ENCODE measurements at regions not wholly inside any gene's neighbourhood (a gene's known extent, or its start where the extent isn't known, plus 50 kb on each side); places are given as distances from the start of the nearest gene placed in this dataset.

- TF ChIP-seq CTCF (conservative IDR thresholded peaks at IDR 0.05) (no peak), EZH2 (IDR thresholded peaks at IDR 0.05; ENCODE audit: low read depth) (no peak)
These were observed 123.5 kb upstream of the DYRK2 start for GRCh38 chr12:67524861-67525616.
